ENCODE measurements at regions not wholly inside any gene's neighbourhood (a gene's known extent, or its start where the extent isn't known, plus 50 kb on each side); places are given as distances from the start of the nearest gene placed in this dataset.

DNA sequence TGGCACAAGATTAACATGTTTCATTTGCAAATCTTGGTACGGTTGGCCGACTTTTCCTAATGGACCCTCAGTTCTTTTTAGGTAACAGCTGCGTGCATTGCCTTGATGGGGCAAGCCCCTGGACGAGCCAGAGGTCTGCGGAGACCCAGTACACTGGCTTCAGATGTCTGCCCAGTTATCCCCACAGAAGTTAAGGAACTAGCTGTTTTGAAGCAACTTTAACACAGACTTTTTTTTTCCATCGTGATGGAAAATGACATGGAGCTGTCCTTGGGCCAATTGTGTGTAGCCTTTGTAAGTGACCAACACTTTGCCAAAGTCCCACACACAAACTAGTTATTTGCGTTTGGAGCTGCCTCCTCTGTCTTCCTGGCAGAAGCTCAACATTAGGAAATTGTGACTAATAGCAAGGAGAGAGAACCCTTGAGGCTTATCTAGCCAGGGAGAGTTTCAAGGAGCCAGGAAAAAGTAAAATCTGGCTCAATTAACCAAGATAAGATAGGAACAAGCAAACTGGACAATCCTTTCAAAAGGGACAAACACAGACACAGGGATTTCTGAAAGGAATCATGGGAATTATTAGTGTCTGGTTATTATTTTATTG is 99.6 kb upstream of the BMPER start:
- TF ChIP-seq, protein P1, sequence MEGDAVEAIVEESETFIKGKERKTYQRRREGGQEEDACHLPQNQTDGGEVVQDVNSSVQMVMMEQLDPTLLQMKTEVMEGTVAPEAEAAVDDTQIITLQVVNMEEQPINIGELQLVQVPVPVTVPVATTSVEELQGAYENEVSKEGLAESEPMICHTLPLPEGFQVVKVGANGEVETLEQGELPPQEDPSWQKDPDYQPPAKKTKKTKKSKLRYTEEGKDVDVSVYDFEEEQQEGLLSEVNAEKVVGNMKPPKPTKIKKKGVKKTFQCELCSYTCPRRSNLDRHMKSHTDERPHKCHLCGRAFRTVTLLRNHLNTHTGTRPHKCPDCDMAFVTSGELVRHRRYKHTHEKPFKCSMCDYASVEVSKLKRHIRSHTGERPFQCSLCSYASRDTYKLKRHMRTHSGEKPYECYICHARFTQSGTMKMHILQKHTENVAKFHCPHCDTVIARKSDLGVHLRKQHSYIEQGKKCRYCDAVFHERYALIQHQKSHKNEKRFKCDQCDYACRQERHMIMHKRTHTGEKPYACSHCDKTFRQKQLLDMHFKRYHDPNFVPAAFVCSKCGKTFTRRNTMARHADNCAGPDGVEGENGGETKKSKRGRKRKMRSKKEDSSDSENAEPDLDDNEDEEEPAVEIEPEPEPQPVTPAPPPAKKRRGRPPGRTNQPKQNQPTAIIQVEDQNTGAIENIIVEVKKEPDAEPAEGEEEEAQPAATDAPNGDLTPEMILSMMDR (IDR thresholded peaks at IDR 0.05): no peak
- TF ChIP-seq EP300 (IDR thresholded peaks at IDR 0.05) (no peak), POLR2A (IDR thresholded peaks at IDR 0.05) (no peak), POLR2AphosphoS5 (IDR thresholded peaks at IDR 0.05) (no peak)

All from upper lobe of left lung (tissue), 4 donors.